Neuronal stem cell (in vitro differentiated cells): ENCODE measurements at regions not wholly inside any gene's neighbourhood (a gene's known extent, or its start where the extent isn't known, plus 50 kb on each side); places are given as distances from the start of the nearest gene placed in this dataset.

Experiments
- DNase-seq: peaks from one replicate; pipeline ENCODE4 v3.0.0-alpha.2; 2013; ENCODE audit warnings: low spot score
- H2AFZ ChIP-seq: one replicate; pipeline ENCODE4 v1.6.1; 2013; ENCODE audit warnings: mild to moderate bottlenecking, low read length, inconsistent platforms
- H2AK5ac ChIP-seq: 2 replicates; pipeline ENCODE4 v1.6.1; 2013; ENCODE audit warnings: low read depth, mild to moderate bottlenecking, inconsistent platforms, low read length, moderate library complexity, mixed read lengths
- H2BK120ac ChIP-seq: 2 replicates; pipeline ENCODE4 v1.6.1; 2013; ENCODE audit warnings: low read depth, mild to moderate bottlenecking, inconsistent platforms, low read length, moderate library complexity, mixed read lengths
- H2BK12ac ChIP-seq: one replicate; pipeline ENCODE4 v1.6.1; 2013; ENCODE audit warnings: low read length, inconsistent platforms
- H2BK15ac ChIP-seq: 2 replicates; pipeline ENCODE4 v1.6.1; 2013; ENCODE audit warnings: mild to moderate bottlenecking, low read length, inconsistent platforms, mixed read lengths
- H2BK5ac ChIP-seq: one replicate; pipeline ENCODE4 v1.6.1; 2013; ENCODE audit warnings: inconsistent platforms, mild to moderate bottlenecking, low read length, moderate library complexity
- H3K14ac ChIP-seq: one replicate; pipeline ENCODE4 v1.6.1; 2013; ENCODE audit warnings: low read length, inconsistent platforms
- H3K18ac ChIP-seq: 2 replicates; pipeline ENCODE4 v1.6.1; 2013; ENCODE audit warnings: low read length, inconsistent platforms
- H3K23ac ChIP-seq: 2 replicates; pipeline ENCODE4 v1.6.1; 2013; ENCODE audit warnings: low read depth, mild to moderate bottlenecking, mixed read lengths, low read length, inconsistent platforms; ENCODE audit not compliant: poor library complexity
- H3K27ac ChIP-seq: replicated peaks from 3 replicates; pipeline ENCODE4 v1.5.1; 2013; ENCODE audit warnings: low read length, inconsistent platforms
- H3K27me3 ChIP-seq, 3 experiments: 2 replicates each; pipeline ENCODE4 v1.6.1; 2013; ENCODE audit warnings: low read length in 3 of 3, mild to moderate bottlenecking in 2 of 3, inconsistent platforms in 1 of 3, low read depth in 1 of 3, mixed read lengths in 1 of 3, moderate library complexity in 1 of 3; ENCODE audit not compliant: control insufficient read depth in 3 of 3, insufficient read depth in 3 of 3
- H3K36me3 ChIP-seq, 2 donors: replicated peaks in 1 of 2; 2 replicates each; pipeline ENCODE4 v1.6.1; 2013; ENCODE audit warnings: low read length in 2 of 2; ENCODE audit not compliant: control insufficient read depth in 2 of 2, insufficient read depth in 2 of 2
- H3K4ac ChIP-seq: 2 replicates; pipeline ENCODE4 v1.6.1; 2013; ENCODE audit warnings: inconsistent platforms, mild to moderate bottlenecking, low read length, moderate library complexity
- H3K4me1 ChIP-seq, 2 donors: 1 replicate in 1 of 2; 2 replicates in 1 of 2; pipeline ENCODE4 v1.6.1; 2013; ENCODE audit warnings: low read length in 2 of 2, low read depth in 1 of 2; ENCODE audit not compliant: control insufficient read depth in 2 of 2, insufficient read depth in 1 of 2
- H3K4me2 ChIP-seq: one replicate; pipeline ENCODE4 v1.6.1; 2013; ENCODE audit warnings: mild to moderate bottlenecking, low read length, inconsistent platforms; ENCODE audit not compliant: insufficient read depth, poor library complexity, severe bottlenecking
- H3K4me3 ChIP-seq, 2 donors: 2 replicates each; pipeline ENCODE4 v1.5.1; 2013; ENCODE audit warnings: low read length in 2 of 2, mild to moderate bottlenecking in 2 of 2, inconsistent platforms in 1 of 2, moderate library complexity in 1 of 2
- H3K79me1 ChIP-seq: one replicate; pipeline ENCODE4 v1.6.1; 2013; ENCODE audit warnings: low read depth, mild to moderate bottlenecking, inconsistent platforms, low read length, moderate library complexity
- H3K9ac ChIP-seq: one replicate; pipeline ENCODE4 v1.6.1; 2013; ENCODE audit warnings: mild to moderate bottlenecking, low read depth, low read length, inconsistent platforms; ENCODE audit not compliant: poor library complexity
- H3K9me3 ChIP-seq, 2 donors: replicated peaks in 1 of 2; 2 replicates each; pipeline versions ENCODE3 to v1.6.1; 2013; ENCODE audit warnings: low read length in 2 of 2, mild to moderate bottlenecking in 2 of 2, inconsistent platforms in 1 of 2, low read depth in 1 of 2, mixed read lengths in 1 of 2, moderate library complexity in 1 of 2; ENCODE audit not compliant: control insufficient read depth in 2 of 2, insufficient read depth in 1 of 2
- H4K8ac ChIP-seq: one replicate; pipeline ENCODE4 v1.6.1; 2013; ENCODE audit warnings: low read depth, mild to moderate bottlenecking, inconsistent platforms, low read length, moderate library complexity
- H4K91ac ChIP-seq: one replicate; pipeline ENCODE4 v1.6.1; 2013; ENCODE audit warnings: low read length, low read depth, mild to moderate bottlenecking, inconsistent platforms; ENCODE audit not compliant: poor library complexity
- WGBS, 2 donors: extraction: QIAGEN DNeasy Blood & Tissue Kit; methylation state at CpG; one replicate each; pipeline ENCODE4 v1.1.7; 2013; ENCODE audit warnings: missing lambda C conversion rate in 2 of 2, mixed read lengths in 1 of 2; ENCODE audit not compliant: insufficient read length in 2 of 2, insufficient replicate concordance in 1 of 2; ENCODE audit errors: extremely low coverage in 2 of 2; 5-methylcytosine and 5-hydroxymethylcytosine counted together

GRCh38 chr3:144362126-144362525 is 390.5 kb downstream of the DIPK2A start:
- H3K79me1 ChIP-seq, result no peaks in the 10 kb centered on the region
- no CpG with 5 or more reads among the region's 3 CpGs for WGBS, 2 donors
- no peak overlapping the region for H3K9ac ChIP-seq

DNA sequence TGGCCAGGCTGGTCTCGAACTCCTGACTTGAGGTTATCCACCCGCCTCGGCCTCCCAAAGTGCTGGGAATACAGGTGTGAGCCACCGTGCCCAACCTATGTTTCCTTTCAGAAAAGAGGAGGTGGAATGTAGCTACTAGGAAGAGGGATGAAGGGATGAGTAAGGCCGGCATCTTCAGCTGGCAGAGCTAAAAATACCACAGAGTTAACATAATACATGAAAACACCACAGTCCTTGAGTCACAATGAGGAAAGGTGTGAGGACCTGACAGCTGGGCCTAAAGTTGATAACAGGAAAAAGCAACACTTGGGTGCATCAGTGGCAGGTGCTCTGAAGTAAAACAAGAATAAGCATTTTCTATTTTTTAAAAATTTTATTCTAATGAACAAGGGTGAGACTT is 392.2 kb downstream of the DIPK2A start:
- no peak overlapping the region for H3K27ac ChIP-seq
- WGBS, 2 donors, result no CpG with 5 or more reads among the region's 5 CpGs
- H3K9me3 ChIP-seq, result peaks cover 2 to 11% of the 10 kb centered on the region in 2 donors

More at GRCh38 chr3:144362126-144362525, 390.5 kb downstream of the DIPK2A start:
- Histone ChIP-seq H3K9me3 (no peaks in the 10 kb centered on the region), H2AFZ (no peak overlapping the region), H3K23ac (no peak overlapping the region), H3K14ac (no peak overlapping the region), H3K27me3 (no peaks in the 10 kb centered on the region), H3K4ac (no peak overlapping the region), H2BK120ac (no peak overlapping the region), H4K91ac (no peak overlapping the region), H2BK15ac (no peak overlapping the region), H2BK12ac (no peak overlapping the region), H3K4me2 (no peak overlapping the region), H2BK5ac (no peak overlapping the region), H2AK5ac (no peak overlapping the region), H3K18ac (no peak overlapping the region), H4K8ac (no peak overlapping the region), H3K4me3 (no peak overlapping the region), H3K4me1 (no peaks in the 10 kb centered on the region), H3K36me3 (no peaks in the 10 kb centered on the region), H3K27ac (no peak overlapping the region)
- no peak for DNase-seq

GRCh38 chr3:144364737-144365136 is 393.1 kb downstream of the DIPK2A start:
- H4K8ac ChIP-seq, result no peak overlapping the region
- peaks cover 2 to 12% of the 10 kb centered on the region in 2 donors for H3K9me3 ChIP-seq
- no peak overlapping the region for H3K4ac ChIP-seq
- no peak overlapping the region for H2BK5ac ChIP-seq
- WGBS, 2 donors, result no CpG with 5 or more reads among the region's 2 CpGs
- no peak overlapping the region for H3K27ac ChIP-seq
- H3K14ac ChIP-seq, result no peak overlapping the region
- no peak overlapping the region for H2BK12ac ChIP-seq
- H2BK120ac ChIP-seq, result no peak overlapping the region
- no peak overlapping the region for H2BK15ac ChIP-seq
- H2AK5ac ChIP-seq, result no peak overlapping the region
- peaks cover 3 to 10% of the 10 kb centered on the region in 2 donors for H3K4me1 ChIP-seq
- no peak overlapping the region for H3K18ac ChIP-seq
- H3K23ac ChIP-seq, result no peak overlapping the region
- H2AFZ ChIP-seq, result no peak overlapping the region
- H3K4me2 ChIP-seq, result no peak overlapping the region
- no peaks in the 10 kb centered on the region for H3K79me1 ChIP-seq
- H4K91ac ChIP-seq, result no peak overlapping the region
- no peaks in the 10 kb centered on the region for H3K36me3 ChIP-seq
- DNase-seq, result no peak
- no peaks in the 10 kb centered on the region for H3K27me3 ChIP-seq
- no peak overlapping the region for H3K4me3 ChIP-seq
- no peak overlapping the region for H3K9ac ChIP-seq

More for the DNA sequence above, 392.2 kb downstream of the DIPK2A start:
- Histone ChIP-seq H2BK12ac (no peak overlapping the region), H3K79me1 (no peaks in the 10 kb centered on the region), H2AK5ac (no peak overlapping the region), H3K9ac (no peak overlapping the region), H4K91ac (no peak overlapping the region), H3K27me3 (no peaks in the 10 kb centered on the region), H2BK120ac (no peak overlapping the region), H3K23ac (no peak overlapping the region), H2AFZ (no peak overlapping the region), H3K18ac (no peak overlapping the region), H2BK5ac (no peak overlapping the region), H3K4me2 (no peak overlapping the region), H3K4ac (no peak overlapping the region), H3K4me3 (no peak overlapping the region), H2BK15ac (no peak overlapping the region), H3K14ac (no peak overlapping the region), H4K8ac (no peak overlapping the region), H3K36me3 (no peaks in the 10 kb centered on the region), H3K4me1 (peaks cover 0 to 2% of the 10 kb centered on the region in 2 donors)
- DNase-seq, result no peak

GRCh38 chr3:144369129-144369879 is 397.7 kb downstream of the DIPK2A start:
- WGBS, 2 donors, result no CpG with 5 or more reads among the region's 2 CpGs
- Histone ChIP-seq H3K27ac (no peak overlapping the region), H2BK15ac (no peak overlapping the region)

More at GRCh38 chr3:144369129-144369879, 397.7 kb downstream of the DIPK2A start:
- Histone ChIP-seq H2AFZ (peak overlapping the region; percentile 33), H3K4me3 (no peak overlapping the region), H3K23ac (peak overlapping the region; percentile 17), H4K8ac (no peak overlapping the region), H3K79me1 (no peaks in the 10 kb centered on the region), H3K9me3 (peaks cover 2 to 12% of the 10 kb centered on the region in 2 donors), H3K4me2 (no peak overlapping the region), H3K4ac (no peak overlapping the region), H2BK5ac (no peak overlapping the region), H3K14ac (no peak overlapping the region), H3K27me3 (no peaks in the 10 kb centered on the region), H3K18ac (peak overlapping the region; percentile 69), H2AK5ac (no peak overlapping the region), H2BK12ac (no peak overlapping the region), H3K4me1 (peaks cover 3 to 10% of the 10 kb centered on the region in 2 donors), H2BK120ac (no peak overlapping the region), H4K91ac (no peak overlapping the region), H3K36me3 (no peaks in the 10 kb centered on the region), H3K9ac (no peak overlapping the region)
- no peak for DNase-seq
